K562 (cell line): ENCODE measurements at regions not wholly inside any gene's neighbourhood (a gene's known extent, or its start where the extent isn't known, plus 50 kb on each side); places are given as distances from the start of the nearest gene placed in this dataset.

Source experiments
- ATAC-seq: fragments of 200-7000 bp; cut with Tn5 transposase; 3 replicates; pipeline ENCODE4 v1.9.1; 2020; ENCODE audit warnings: moderate library complexity
- BruUV-seq: library from RNA; stranded (reverse); fragments of 400-500 nt; replicated peaks from 2 replicates; lab custom pipeline; 2021; lab: Mats Ljungman, UMichigan
- CTCF ChIA-PET: fragments of 300-600 bp; formaldehyde crosslinking; extraction: SDS; loops from one replicate; lab custom pipeline; 2021; ENCODE audit warnings: low intra/inter-chr PET ratio; lab: Yijun Ruan, JAX
- POLR2A ChIA-PET: fragments of 300-600, 350-650 bp; sonication (Branson Sonifier 250); formaldehyde crosslinking; extraction: SDS; loops from one replicate; lab custom pipeline; 2021; ENCODE audit warnings: antibody characterized with exemption, inconsistent platforms; lab: Yijun Ruan, JAX
- DNase-seq, 4 experiments: peaks; one replicate each; pipeline versions ENCODE4 v3.0.0 to v3.0.0-alpha.2; 2011 to 2018; ENCODE audit warnings: low spot score in 3 of 4, mixed read lengths in 3 of 4; ENCODE audit errors: extremely low read depth in 1 of 4
- FAIRE-seq: peaks from 2 replicates; lab custom pipeline; 2011; peaks lifted over from hg19 to GRCh38; lab: Jason Lieb, UNC
- H2AFZ ChIP-seq: 2 replicates; pipeline ENCODE4 v1.6.0; 2011; ENCODE audit warnings: low read depth, low read length, control low read depth, inconsistent platforms
- H3K27ac ChIP-seq: fragments of 200-600 bp; 3 replicates; pipeline ENCODE4 v1.8.0; 2011; ENCODE audit warnings: low read depth, mild to moderate bottlenecking, control low read depth, inconsistent platforms, low read length, moderate library complexity, mixed read lengths; ENCODE audit errors: extremely low read depth
- H3K27me3 ChIP-seq, 2 experiments: fragments of 300-600 bp in 1 of 2; 2 replicates in 1 of 2; 3 replicates in 1 of 2; pipeline versions ENCODE4 v1.6.0 to v1.8.0; 2011; ENCODE audit warnings: inconsistent platforms in 2 of 2, low read length in 2 of 2, mild to moderate bottlenecking in 1 of 2, mixed read lengths in 1 of 2, moderate library complexity in 1 of 2; ENCODE audit not compliant: control insufficient read depth in 2 of 2, insufficient read depth in 2 of 2
- H3K36me3 ChIP-seq: fragments of 300-600 bp; 3 replicates; pipeline ENCODE4 v1.8.0; 2011; ENCODE audit warnings: mild to moderate bottlenecking, low read length, inconsistent platforms; ENCODE audit not compliant: control insufficient read depth, insufficient read depth
- H3K4me1 ChIP-seq, 2 experiments: fragments of 200-600 bp in 1 of 2; replicated peaks in 1 of 2; 2 replicates in 1 of 2; 3 replicates in 1 of 2; pipeline versions ENCODE4 v1.5.1 to v1.8.0; 2011; ENCODE audit warnings: inconsistent platforms in 2 of 2, low read length in 2 of 2, mild to moderate bottlenecking in 1 of 2, mixed read lengths in 1 of 2, moderate library complexity in 1 of 2; ENCODE audit not compliant: control insufficient read depth in 2 of 2, insufficient read depth in 2 of 2
- H3K4me2 ChIP-seq: 2 replicates; pipeline ENCODE4 v1.6.1; 2011; ENCODE audit warnings: low read length, control low read depth, inconsistent platforms, mixed read lengths; ENCODE audit not compliant: insufficient read depth
- H3K4me3 ChIP-seq: fragments of 200-600 bp; sonication (generic), shearing (Covaris generic); 2 replicates; pipeline ENCODE4 v1.5.1; 2016; ENCODE audit warnings: control low read depth, inconsistent platforms
- H3K79me2 ChIP-seq: fragments of 200-600 bp; 3 replicates; pipeline ENCODE4 v1.8.0; 2011; ENCODE audit warnings: low read length, inconsistent platforms; ENCODE audit not compliant: control insufficient read depth, insufficient read depth
- H3K9ac ChIP-seq, 2 experiments: 2 replicates each; pipeline versions ENCODE4 v1.6.0 to v1.6.1; 2011; ENCODE audit warnings: low read depth in 2 of 2, low read length in 2 of 2, control low read depth in 1 of 2, inconsistent platforms in 1 of 2, mild to moderate bottlenecking in 1 of 2, mixed read lengths in 1 of 2; ENCODE audit not compliant: insufficient read depth in 1 of 2
- H3K9me1 ChIP-seq: one replicate; pipeline ENCODE4 v1.6.0; 2011; ENCODE audit warnings: inconsistent platforms, mild to moderate bottlenecking, low read length, moderate library complexity; ENCODE audit not compliant: control insufficient read depth, insufficient read depth
- H3K9me3 ChIP-seq: replicated peaks from 2 replicates; pipeline ENCODE4 v1.5.1; 2011; ENCODE audit warnings: low read depth, low read length, inconsistent platforms; ENCODE audit not compliant: control insufficient read depth, insufficient read depth
- H4K20me1 ChIP-seq: replicated peaks from 2 replicates; pipeline ENCODE4 v1.6.1; 2011; ENCODE audit warnings: low read length, inconsistent platforms, mixed read lengths; ENCODE audit not compliant: control insufficient read depth, insufficient read depth
- BRF1 ChIP-seq: IDR thresholded peaks from 3 replicates; pipeline ENCODE4 v1.6.1; 2011; ENCODE audit warnings: borderline replicate concordance, mild to moderate bottlenecking; ENCODE audit not compliant: insufficient read length; ENCODE audit errors: extremely low read depth
- E2F8 ChIP-seq: fragments of 450-650 bp; IDR thresholded peaks from 2 replicates; pipeline ENCODE4 v1.7.1; 2018; ENCODE audit warnings: mild to moderate bottlenecking, low read depth; ENCODE audit not compliant: partially characterized antibody
- EWSR1 ChIP-seq: fragments of 450-650 bp; IDR thresholded peaks from 2 replicates; pipeline ENCODE4 v1.6.1; 2018; ENCODE audit warnings: borderline replicate concordance, mild to moderate bottlenecking, low read depth, moderate library complexity; ENCODE audit not compliant: partially characterized antibody
- HLTF ChIP-seq: fragments of 450-650 bp; IDR thresholded peaks from 2 replicates; pipeline ENCODE4 v1.6.1; 2016
- JUN ChIP-seq, 2 experiments: sonication (generic) in 1 of 2; formaldehyde crosslinking in 1 of 2; IDR thresholded peaks; 2 replicates each; pipeline versions ENCODE4 v1.6.1 to v1.8.0; 2012 to 2022; ENCODE audit warnings: borderline replicate concordance in 2 of 2, mild to moderate bottlenecking in 2 of 2, improper control_type of control experiment in 1 of 2, low read depth in 1 of 2, low read length in 1 of 2, missing genetic modification reagents in 1 of 2
- L3MBTL2 ChIP-seq: fragments of 450-650 bp; IDR thresholded peaks from 2 replicates; pipeline ENCODE4 v1.6.1; 2016; ENCODE audit warnings: mild to moderate bottlenecking, moderate library complexity
- MTA3 ChIP-seq: fragments of 450-650 bp; formaldehyde crosslinking; IDR thresholded peaks from 2 replicates; pipeline ENCODE4 v1.6.1; 2017; ENCODE audit warnings: mild to moderate bottlenecking, borderline replicate concordance
- POLR2B ChIP-seq: fragments of 450-650 bp; IDR thresholded peaks from 2 replicates; pipeline ENCODE4 v1.6.1; 2018; ENCODE audit warnings: low read depth; ENCODE audit not compliant: partially characterized antibody
- PPARD ChIP-seq: fragments of 250-450 bp; sonication (Bioruptor Pico); IDR thresholded peaks from 2 replicates; pipeline ENCODE4 v1.8.0; 2022; ENCODE audit warnings: inconsistent platforms, mild to moderate bottlenecking, moderate library complexity
- STAG1 ChIP-seq: sonication (generic); formaldehyde crosslinking; IDR thresholded peaks from 2 replicates; pipeline ENCODE4 v1.5.0; 2020; ENCODE audit warnings: missing genetic modification reagents, borderline replicate concordance
- TAF7 ChIP-seq: fragments of 450-650 bp; IDR thresholded peaks from 2 replicates; pipeline ENCODE4 v1.6.1; 2016; ENCODE audit warnings: missing genetic modification characterization, missing compliant biosample characterization
- ZKSCAN3 ChIP-seq: fragments of 250-450 bp; sonication (Bioruptor Pico); IDR thresholded peaks from 2 replicates; pipeline ENCODE4 v1.4.0; 2020
- ZSCAN29 ChIP-seq: fragments of 450-650 bp; IDR thresholded peaks from 2 replicates; pipeline ENCODE4 v1.6.1; 2017
- WGBS: fragments of 100-300 bp; shearing (Covaris generic); methylation state at CpG from one replicate; pipeline ENCODE4 v1.1.6; 2016; ENCODE audit warnings: low coverage, mixed read lengths; ENCODE audit not compliant: insufficient coverage; ENCODE audit errors: missing lambda C conversion rate; 5-methylcytosine and 5-hydroxymethylcytosine counted together
- in situ Hi-C: fragments of 300-500 bp; cut with MboI; formaldehyde crosslinking; loops from 4 replicates; pipeline ENCODE4 v1.15.0; 2018; ENCODE audit warnings: inconsistent platforms, mixed read lengths
- intact Hi-C: fragments of 100-400 bp; cut with micrococcal nuclease; formaldehyde crosslinking; loops from 2 replicates; pipeline ENCODE4 v1.14.2; 2022

GRCh38 chr4:64613046-64613445 is 203.8 kb upstream of the TECRL start:
- ATAC-seq, result no peak
- H3K9ac ChIP-seq, result no peak overlapping the region
- 0% methylated on average over 2 of the region's 2 CpGs for WGBS

GRCh38 chr4:64598066-64598465 is 188.8 kb upstream of the TECRL start:
- Histone ChIP-seq H2AFZ (no peak overlapping the region), H3K27me3 (no peaks in the 10 kb centered on the region), H3K79me2 (no peaks in the 10 kb centered on the region), H3K36me3 (no peaks in the 10 kb centered on the region), H3K4me2 (no peak overlapping the region), H3K9me3 (no peaks in the 10 kb centered on the region), H4K20me1 (no peaks in the 10 kb centered on the region), H3K9me1 (no peaks in the 10 kb centered on the region), H3K4me1 (no peaks in the 10 kb centered on the region), H3K9ac (no peak overlapping the region), H3K4me3 (no peak overlapping the region), H3K27ac (no peak overlapping the region)
- POLR2A ChIA-PET, result no interaction called here
- in situ Hi-C loops (no loop called here), intact Hi-C loops (no loop called here)
- ATAC-seq (no peak), FAIRE-seq (no peak), DNase-seq (no peak)
- CTCF ChIA-PET, result no interaction called here
- WGBS, result 0% methylated on average over 1 of the region's 1 CpG
- BruUV-seq, result no TSS peak
- TF ChIP-seq L3MBTL2 (no peak), JUN (IDR thresholded peaks at IDR 0.05; ENCODE audit: borderline replicate concordance, low read depth, low read length) (no peak), JUN (CRISPR knock-in tag; IDR thresholded peaks at IDR 0.05; ENCODE audit: borderline replicate concordance) (no peak), ZSCAN29 (no peak), E2F8 (no peak), HLTF (no peak), EWSR1 (no peak), BRF1 (no peak), POLR2B (no peak), ZKSCAN3 (CRISPR knock-in tag) (no peak), MTA3 (no peak)

More at GRCh38 chr4:64613046-64613445, 203.8 kb upstream of the TECRL start:
- Histone ChIP-seq H3K4me3 (no peak overlapping the region), H3K4me1 (no peaks in the 10 kb centered on the region), H2AFZ (no peak overlapping the region), H3K27me3 (no peaks in the 10 kb centered on the region), H3K4me2 (no peak overlapping the region), H3K79me2 (no peaks in the 10 kb centered on the region), H3K9me1 (no peaks in the 10 kb centered on the region), H4K20me1 (no peaks in the 10 kb centered on the region), H3K27ac (no peak overlapping the region), H3K36me3 (no peaks in the 10 kb centered on the region), H3K9me3 (no peaks in the 10 kb centered on the region)
- DNase-seq (no peak), FAIRE-seq (no peak)
- BruUV-seq, result no TSS peak
- intact Hi-C loops, result no loop called here
- POLR2A ChIA-PET, result no interaction called here
- TF ChIP-seq PPARD (CRISPR knock-in tag) (no peak), STAG1 (CRISPR knock-in tag) (no peak), TAF7 (tag) (no peak)
- CTCF ChIA-PET, result no interaction called here
- in situ Hi-C loops, result no loop called here
